GM12878 (cell line): ENCODE measurements at regions not wholly inside any gene's neighbourhood (a gene's known extent, or its start where the extent isn't known, plus 50 kb on each side); places are given as distances from the start of the nearest gene placed in this dataset.
A peak's percentile ranks its signal among the peaks of the same experiment; 100 is the strongest.

Experiments
- BMI1 ChIP-seq: fragments of 450-650 bp; IDR thresholded peaks from 2 replicates; pipeline ENCODE4 v1.6.1; 2016; ENCODE audit warnings: mild to moderate bottlenecking, moderate library complexity, borderline replicate concordance
- CEBPB ChIP-seq, 2 experiments: fragments of 150-350 bp in 1 of 2; IDR thresholded peaks; 2 replicates each; pipeline ENCODE4 v1.6.1; 2012 to 2014; ENCODE audit warnings: low read depth in 2 of 2, low read length in 2 of 2, borderline replicate concordance in 1 of 2, inconsistent platforms in 1 of 2
- CREB1 ChIP-seq: IDR thresholded peaks from 2 replicates; pipeline ENCODE4 v1.6.1; 2012; ENCODE audit warnings: low read depth, mild to moderate bottlenecking, inconsistent platforms
- DPF2 ChIP-seq: fragments of 450-650 bp; IDR thresholded peaks from 2 replicates; pipeline ENCODE4 v1.6.1; 2017; ENCODE audit warnings: mild to moderate bottlenecking
- ELK1 ChIP-seq: IDR thresholded peaks from 2 replicates; pipeline ENCODE4 v1.6.1; 2012; ENCODE audit warnings: low read depth, low read length, improper control_type of control experiment
- FOXM1 ChIP-seq: IDR thresholded peaks from 2 replicates; pipeline ENCODE4 v1.6.1; 2012; ENCODE audit warnings: low read depth, mild to moderate bottlenecking, inconsistent platforms, low read length, moderate library complexity
- HSF1 ChIP-seq: fragments of 150-350 bp; IDR thresholded peaks from 2 replicates; pipeline ENCODE4 v1.6.1; 2014; ENCODE audit warnings: mild to moderate bottlenecking, low read depth, low read length
- IKZF1 ChIP-seq: fragments of 450-650 bp; conservative IDR thresholded peaks from 2 replicates; pipeline ENCODE4 v1.6.1; 2017; ENCODE audit warnings: antibody characterized with exemption, mild to moderate bottlenecking
- IKZF2 ChIP-seq, 2 experiments: fragments of 450-650 bp; IDR thresholded peaks; 2 replicates each; pipeline ENCODE4 v1.6.1; 2017; ENCODE audit warnings: mild to moderate bottlenecking in 2 of 2, moderate library complexity in 2 of 2
- JUND ChIP-seq: IDR thresholded peaks from 2 replicates; pipeline ENCODE4 v1.6.1; 2012; ENCODE audit warnings: low read depth, mild to moderate bottlenecking, low read length, improper control_type of control experiment, moderate library complexity
- KAT2A ChIP-seq: conservative IDR thresholded peaks from 2 replicates; pipeline ENCODE4 v1.6.1; 2011; ENCODE audit warnings: low read depth, low read length; ENCODE audit not compliant: control insufficient read depth
- MEF2B ChIP-seq: fragments of 450-650 bp; IDR thresholded peaks from 2 replicates; pipeline ENCODE4 v1.6.1; 2018; ENCODE audit warnings: mild to moderate bottlenecking, moderate library complexity; ENCODE audit not compliant: partially characterized antibody, poor library complexity, severe bottlenecking
- NBN ChIP-seq: fragments of 450-650 bp; IDR thresholded peaks from 2 replicates; pipeline ENCODE4 v1.6.1; 2016
- NFIC ChIP-seq: IDR thresholded peaks from 2 replicates; pipeline ENCODE4 v1.6.1; 2012; ENCODE audit warnings: low read depth, mild to moderate bottlenecking, inconsistent platforms, low read length, moderate library complexity
- NKRF ChIP-seq: fragments of 450-650 bp; conservative IDR thresholded peaks from 2 replicates; pipeline ENCODE4 v1.6.1; 2017; ENCODE audit warnings: mild to moderate bottlenecking, moderate library complexity
- NR2C2 ChIP-seq: IDR thresholded peaks from 2 replicates; pipeline ENCODE4 v1.6.1; 2011; ENCODE audit warnings: borderline replicate concordance, low read depth; ENCODE audit not compliant: control insufficient read depth, insufficient read length
- NRF1 ChIP-seq: conservative IDR thresholded peaks from 2 replicates; pipeline ENCODE4 v1.6.1; 2011; ENCODE audit warnings: mild to moderate bottlenecking, low read depth, low read length, improper control_type of control experiment
- PAX5 ChIP-seq: IDR thresholded peaks from 2 replicates; pipeline ENCODE4 v1.6.1; 2011; ENCODE audit warnings: low read depth, low read length, borderline replicate concordance
- PAX8 ChIP-seq: fragments of 450-650 bp; IDR thresholded peaks from 2 replicates; pipeline ENCODE4 v1.6.1; 2017; ENCODE audit warnings: mild to moderate bottlenecking, moderate library complexity
- RAD21 ChIP-seq: IDR thresholded peaks from 2 replicates; pipeline ENCODE4 v1.6.1; 2011; ENCODE audit warnings: mild to moderate bottlenecking, low read depth, low read length, moderate library complexity; ENCODE audit not compliant: insufficient read depth
- RELB ChIP-seq: fragments of 450-650 bp; IDR thresholded peaks from 2 replicates; pipeline ENCODE4 v1.6.1; 2017; ENCODE audit warnings: low read depth, mild to moderate bottlenecking, moderate library complexity
- SMAD1 ChIP-seq: fragments of 450-650 bp; IDR thresholded peaks from 2 replicates; pipeline ENCODE4 v1.6.1; 2018; ENCODE audit warnings: mild to moderate bottlenecking, low read depth; ENCODE audit not compliant: partially characterized antibody
- SMARCA5 ChIP-seq: fragments of 450-650 bp; IDR thresholded peaks from 2 replicates; pipeline ENCODE4 v1.6.1; 2017; ENCODE audit warnings: mild to moderate bottlenecking
- STAT3 ChIP-seq: IDR thresholded peaks from 2 replicates; pipeline ENCODE4 v1.6.1; 2011; ENCODE audit warnings: low read depth, low read length, improper control_type of control experiment
- TAF1 ChIP-seq: IDR thresholded peaks from 2 replicates; pipeline ENCODE4 v1.6.1; 2011; ENCODE audit warnings: mild to moderate bottlenecking, low read depth, low read length, borderline replicate concordance
- ZNF24 ChIP-seq: fragments of 450-650 bp; IDR thresholded peaks from 2 replicates; pipeline ENCODE4 v1.6.1; 2017; ENCODE audit warnings: antibody characterized with exemption, mild to moderate bottlenecking

- TF ChIP-seq SMARCA5 (peak; percentile 85; the same call in 1 of the 2 replicates), STAT3 (peak; percentile 69; the same call in 1 of the 2 replicates), KAT2A (no peak), IKZF2 (IDR thresholded peaks at IDR 0.05) (peak; percentile 86 to 90; a peak in 3 of 4 replicates), HSF1 (no peak), BMI1 (peak; percentile 98), IKZF1 (peak; percentile 69), FOXM1 (peak; percentile 97), RAD21 (no peak), DPF2 (peak; percentile 78; the same call in 1 of the 2 replicates), MEF2B (peak; percentile 96), NR2C2 (no peak), RELB (peak; percentile 90), PAX8 (no peak), SMAD1 (peak; percentile 93), NFIC (peak; percentile 94), JUND (peak; percentile 81), NBN (peak; percentile 95), NKRF (no peak), ZNF24 (no peak), NRF1 (no peak), ELK1 (no peak), TAF1 (peak; percentile 63; the same call in 1 of the 2 replicates), CREB1 (peak; percentile 66; the same call in 1 of the 2 replicates), PAX5 (peak; percentile 84), CEBPB (IDR thresholded peaks at IDR 0.05; ENCODE audit: borderline replicate concordance in 1 of 2, low read depth in 2 of 2, low read length in 2 of 2) (no peak)
Measured at GRCh38 chr12:11568762-11569478, 80.6 kb upstream of the ETV6 start (continued).
